ENCODE measurements at regions not wholly inside any gene's neighbourhood (a gene's known extent, or its start where the extent isn't known, plus 50 kb on each side); places are given as distances from the start of the nearest gene placed in this dataset.

DNA sequence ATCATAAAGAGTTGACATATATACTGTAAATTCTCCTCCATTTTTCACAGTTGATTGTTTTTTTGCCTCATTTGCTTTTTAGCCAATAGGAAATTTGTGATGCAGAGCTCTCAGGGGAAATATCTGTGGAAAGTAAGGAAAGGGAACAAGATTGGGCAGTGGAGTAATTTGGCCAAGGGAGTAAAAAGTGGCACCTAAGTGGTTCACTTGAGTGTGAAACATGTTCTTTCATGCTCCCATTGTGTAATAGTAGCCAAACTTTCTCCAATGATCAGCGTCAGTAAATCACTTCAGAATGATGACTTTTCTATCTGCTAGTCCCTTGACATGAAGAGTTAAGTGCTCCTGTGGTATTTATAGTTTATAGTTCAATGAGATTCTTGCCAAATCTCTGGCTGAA, 141.9 kb upstream of the KCNJ3 start:
- TF ChIP-seq POLR2A (IDR thresholded peaks at IDR 0.05; ENCODE audit: low read length) (no peak), GATA1 (IDR thresholded peaks at IDR 0.05; ENCODE audit: low read depth, low read length) (no peak)
